K562 (cell line): ENCODE measurements at regions not wholly inside any gene's neighbourhood (a gene's known extent, or its start where the extent isn't known, plus 50 kb on each side); places are given as distances from the start of the nearest gene placed in this dataset.

ENCODE experiments used
- ATAC-seq: fragments of 200-7000 bp; cut with Tn5 transposase; 3 replicates; pipeline ENCODE4 v1.9.1; 2020; ENCODE audit warnings: moderate library complexity
- BruUV-seq: library from RNA; stranded (reverse); fragments of 400-500 nt; replicated peaks from 2 replicates; lab custom pipeline; 2021; lab: Mats Ljungman, UMichigan
- CTCF ChIA-PET: fragments of 300-600 bp; formaldehyde crosslinking; extraction: SDS; loops from one replicate; lab custom pipeline; 2021; ENCODE audit warnings: low intra/inter-chr PET ratio; lab: Yijun Ruan, JAX
- POLR2A ChIA-PET: fragments of 300-600, 350-650 bp; sonication (Branson Sonifier 250); formaldehyde crosslinking; extraction: SDS; loops from one replicate; lab custom pipeline; 2021; ENCODE audit warnings: antibody characterized with exemption, inconsistent platforms; lab: Yijun Ruan, JAX
- DNase-seq, 4 experiments: peaks; one replicate each; pipeline versions ENCODE4 v3.0.0 to v3.0.0-alpha.2; 2011 to 2018; ENCODE audit warnings: low spot score in 3 of 4, mixed read lengths in 3 of 4; ENCODE audit errors: extremely low read depth in 1 of 4
- FAIRE-seq: peaks from 2 replicates; lab custom pipeline; 2011; peaks lifted over from hg19 to GRCh38; lab: Jason Lieb, UNC
- H2AFZ ChIP-seq: 2 replicates; pipeline ENCODE4 v1.6.0; 2011; ENCODE audit warnings: low read depth, low read length, control low read depth, inconsistent platforms
- H3K27ac ChIP-seq: fragments of 200-600 bp; 3 replicates; pipeline ENCODE4 v1.8.0; 2011; ENCODE audit warnings: low read depth, mild to moderate bottlenecking, control low read depth, inconsistent platforms, low read length, moderate library complexity, mixed read lengths; ENCODE audit errors: extremely low read depth
- H3K27me3 ChIP-seq, 2 experiments: fragments of 300-600 bp in 1 of 2; 2 replicates in 1 of 2; 3 replicates in 1 of 2; pipeline versions ENCODE4 v1.6.0 to v1.8.0; 2011; ENCODE audit warnings: inconsistent platforms in 2 of 2, low read length in 2 of 2, mild to moderate bottlenecking in 1 of 2, mixed read lengths in 1 of 2, moderate library complexity in 1 of 2; ENCODE audit not compliant: control insufficient read depth in 2 of 2, insufficient read depth in 2 of 2
- H3K36me3 ChIP-seq: fragments of 300-600 bp; 3 replicates; pipeline ENCODE4 v1.8.0; 2011; ENCODE audit warnings: mild to moderate bottlenecking, low read length, inconsistent platforms; ENCODE audit not compliant: control insufficient read depth, insufficient read depth
- H3K4me1 ChIP-seq, 2 experiments: fragments of 200-600 bp in 1 of 2; replicated peaks in 1 of 2; 2 replicates in 1 of 2; 3 replicates in 1 of 2; pipeline versions ENCODE4 v1.5.1 to v1.8.0; 2011; ENCODE audit warnings: inconsistent platforms in 2 of 2, low read length in 2 of 2, mild to moderate bottlenecking in 1 of 2, mixed read lengths in 1 of 2, moderate library complexity in 1 of 2; ENCODE audit not compliant: control insufficient read depth in 2 of 2, insufficient read depth in 2 of 2
- H3K4me2 ChIP-seq: 2 replicates; pipeline ENCODE4 v1.6.1; 2011; ENCODE audit warnings: low read length, control low read depth, inconsistent platforms, mixed read lengths; ENCODE audit not compliant: insufficient read depth
- H3K4me3 ChIP-seq: fragments of 200-600 bp; sonication (generic), shearing (Covaris generic); 2 replicates; pipeline ENCODE4 v1.5.1; 2016; ENCODE audit warnings: control low read depth, inconsistent platforms
- H3K79me2 ChIP-seq: fragments of 200-600 bp; 3 replicates; pipeline ENCODE4 v1.8.0; 2011; ENCODE audit warnings: low read length, inconsistent platforms; ENCODE audit not compliant: control insufficient read depth, insufficient read depth
- H3K9ac ChIP-seq, 2 experiments: 2 replicates each; pipeline versions ENCODE4 v1.6.0 to v1.6.1; 2011; ENCODE audit warnings: low read depth in 2 of 2, low read length in 2 of 2, control low read depth in 1 of 2, inconsistent platforms in 1 of 2, mild to moderate bottlenecking in 1 of 2, mixed read lengths in 1 of 2; ENCODE audit not compliant: insufficient read depth in 1 of 2
- H3K9me1 ChIP-seq: one replicate; pipeline ENCODE4 v1.6.0; 2011; ENCODE audit warnings: inconsistent platforms, mild to moderate bottlenecking, low read length, moderate library complexity; ENCODE audit not compliant: control insufficient read depth, insufficient read depth
- H3K9me3 ChIP-seq: replicated peaks from 2 replicates; pipeline ENCODE4 v1.5.1; 2011; ENCODE audit warnings: low read depth, low read length, inconsistent platforms; ENCODE audit not compliant: control insufficient read depth, insufficient read depth
- H4K20me1 ChIP-seq: replicated peaks from 2 replicates; pipeline ENCODE4 v1.6.1; 2011; ENCODE audit warnings: low read length, inconsistent platforms, mixed read lengths; ENCODE audit not compliant: control insufficient read depth, insufficient read depth
- CBFA2T2 ChIP-seq: fragments of 450-650 bp; conservative IDR thresholded peaks from 2 replicates; pipeline ENCODE4 v1.6.1; 2017; ENCODE audit warnings: mild to moderate bottlenecking
- CTCF ChIP-seq, 3 experiments: IDR thresholded peaks in 2 of 3; conservative IDR thresholded peaks in 1 of 3; 2 replicates each; pipeline ENCODE4 v1.5.1; 2011 to 2012; ENCODE audit warnings: low read length in 3 of 3, mild to moderate bottlenecking in 3 of 3, control low read depth in 2 of 3, improper control_type of control experiment in 1 of 3, inconsistent platforms in 1 of 3, low read depth in 1 of 3, mixed read lengths in 1 of 3, moderate library complexity in 1 of 3; ENCODE audit not compliant: insufficient read depth in 2 of 3
- ETV1 ChIP-seq: fragments of 450-650 bp; conservative IDR thresholded peaks from 2 replicates; pipeline ENCODE4 v1.6.1; 2016; ENCODE audit warnings: missing genetic modification characterization, control low read depth, low read depth, missing compliant biosample characterization
- HLTF ChIP-seq: fragments of 450-650 bp; IDR thresholded peaks from 2 replicates; pipeline ENCODE4 v1.6.1; 2016
- SNRNP70 ChIP-seq: fragments of 200-400 bp; formaldehyde crosslinking; optimal IDR thresholded peaks from 2 replicates; pipeline ENCODE3; 2017; ENCODE audit warnings: low read depth, low read length
- ZBTB49 ChIP-seq: sonication (generic); formaldehyde crosslinking; IDR thresholded peaks from 2 replicates; pipeline ENCODE4 v1.8.0; 2022; ENCODE audit warnings: missing genetic modification reagents, mild to moderate bottlenecking, borderline replicate concordance
- ZKSCAN8 ChIP-seq: fragments of 200-800 bp; sonication (Bioruptor generic); IDR thresholded peaks from 2 replicates; pipeline ENCODE4 v1.6.1; 2016; ENCODE audit warnings: missing genetic modification characterization, missing compliant biosample characterization
- ZNF764 ChIP-seq: fragments of 250-450 bp; sonication (Bioruptor Pico); IDR thresholded peaks from 2 replicates; pipeline ENCODE4 v1.4.0; 2020; ENCODE audit warnings: low read depth, mild to moderate bottlenecking, moderate library complexity
- ZSCAN32 ChIP-seq: fragments of 450-650 bp; formaldehyde crosslinking; IDR thresholded peaks from 2 replicates; pipeline ENCODE4 v1.4.0; 2020; ENCODE audit warnings: mild to moderate bottlenecking, moderate library complexity
- WGBS: fragments of 100-300 bp; shearing (Covaris generic); methylation state at CpG from one replicate; pipeline ENCODE4 v1.1.6; 2016; ENCODE audit warnings: low coverage, mixed read lengths; ENCODE audit not compliant: insufficient coverage; ENCODE audit errors: missing lambda C conversion rate; 5-methylcytosine and 5-hydroxymethylcytosine counted together
- in situ Hi-C: fragments of 300-500 bp; cut with MboI; formaldehyde crosslinking; loops from 4 replicates; pipeline ENCODE4 v1.15.0; 2018; ENCODE audit warnings: inconsistent platforms, mixed read lengths
- intact Hi-C: fragments of 100-400 bp; cut with micrococcal nuclease; formaldehyde crosslinking; loops from 2 replicates; pipeline ENCODE4 v1.14.2; 2022
- TF ChIP-seq, protein P1 (sequence below): fragments of 250-450 bp; sonication (Bioruptor Pico); IDR thresholded peaks from 2 replicates; pipeline ENCODE4 v1.5.0; 2022; ENCODE audit warnings: mild to moderate bottlenecking
- TF ChIP-seq, protein P2 (sequence below): fragments of 450-650 bp; IDR thresholded peaks from 2 replicates; pipeline ENCODE4 v1.6.1; 2016; ENCODE audit warnings: missing biosample characterization, missing genetic modification characterization
- TF ChIP-seq, protein P3 (sequence below): sonication (generic); formaldehyde crosslinking; IDR thresholded peaks from 2 replicates; pipeline ENCODE4 v1.8.1; 2023; ENCODE audit warnings: mild to moderate bottlenecking, missing genetic modification reagents

DNA sequence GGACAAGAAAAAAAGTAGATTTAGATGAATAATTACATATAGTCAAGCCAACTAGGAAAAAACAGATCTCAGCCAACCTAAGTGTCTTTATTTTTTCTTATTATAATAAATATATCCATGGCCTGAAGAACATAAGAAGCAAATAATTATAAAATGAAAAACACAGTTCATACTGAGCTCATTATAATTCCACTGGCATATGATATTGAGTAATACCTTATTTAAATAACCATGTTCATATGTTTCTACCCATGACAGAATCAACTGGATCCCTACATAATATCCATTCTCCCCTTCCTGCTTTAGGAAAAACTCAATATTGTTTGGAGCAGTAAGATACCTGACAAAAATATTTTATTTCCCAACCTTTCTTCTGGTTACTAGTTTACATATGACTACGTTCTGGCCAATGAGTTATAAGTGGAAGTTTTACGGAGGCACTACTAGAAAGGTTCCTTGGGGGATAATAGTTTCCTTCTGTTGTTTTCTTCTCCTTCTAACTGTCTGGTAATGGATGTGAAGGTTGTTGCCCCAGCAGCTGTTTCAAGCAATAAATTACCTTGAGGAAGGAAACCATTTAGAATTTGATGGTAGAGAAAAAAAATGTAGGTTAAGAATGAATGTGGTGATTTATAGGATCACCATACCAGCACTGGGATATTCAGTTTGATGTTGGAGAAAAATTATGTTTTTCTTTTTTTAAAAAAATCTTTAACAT is 184.1 kb upstream of the MBNL1 start:
- no peaks in the 10 kb centered on the region for H3K36me3 ChIP-seq
- no peaks in the 10 kb centered on the region for H3K9me1 ChIP-seq
- no peak overlapping the region for H3K4me3 ChIP-seq
- 55% methylated on average over 2 of the region's 2 CpGs for WGBS
- CTCF ChIA-PET: no interaction called here
- peaks cover 3% of the 10 kb centered on the region; the same call in 1 of the 2 replicates for H3K9me3 ChIP-seq
- POLR2A ChIA-PET: no interaction called here
- H3K4me1 ChIP-seq: no peaks in the 10 kb centered on the region
- no TSS peak for BruUV-seq
- no peak overlapping the region for H3K4me2 ChIP-seq
- ATAC-seq (no peak), DNase-seq (no peak), FAIRE-seq (no peak)
- no peak overlapping the region for H3K9ac ChIP-seq
- no peaks in the 10 kb centered on the region for H4K20me1 ChIP-seq
- no peaks in the 10 kb centered on the region for H3K27me3 ChIP-seq
- no peak overlapping the region for H2AFZ ChIP-seq
- intact Hi-C loops (no loop called here), in situ Hi-C loops (no loop called here)
- no peaks in the 10 kb centered on the region for H3K79me2 ChIP-seq
- H3K27ac ChIP-seq: no peak overlapping the region
- TF ChIP-seq ZBTB49 (CRISPR knock-in tag): no peak
- TF ChIP-seq HLTF: no peak
- no peak for TF ChIP-seq ZKSCAN8 (CRISPR knock-in tag)
- TF ChIP-seq ZNF764 (CRISPR knock-in tag): no peak
- TF ChIP-seq, protein P1, sequence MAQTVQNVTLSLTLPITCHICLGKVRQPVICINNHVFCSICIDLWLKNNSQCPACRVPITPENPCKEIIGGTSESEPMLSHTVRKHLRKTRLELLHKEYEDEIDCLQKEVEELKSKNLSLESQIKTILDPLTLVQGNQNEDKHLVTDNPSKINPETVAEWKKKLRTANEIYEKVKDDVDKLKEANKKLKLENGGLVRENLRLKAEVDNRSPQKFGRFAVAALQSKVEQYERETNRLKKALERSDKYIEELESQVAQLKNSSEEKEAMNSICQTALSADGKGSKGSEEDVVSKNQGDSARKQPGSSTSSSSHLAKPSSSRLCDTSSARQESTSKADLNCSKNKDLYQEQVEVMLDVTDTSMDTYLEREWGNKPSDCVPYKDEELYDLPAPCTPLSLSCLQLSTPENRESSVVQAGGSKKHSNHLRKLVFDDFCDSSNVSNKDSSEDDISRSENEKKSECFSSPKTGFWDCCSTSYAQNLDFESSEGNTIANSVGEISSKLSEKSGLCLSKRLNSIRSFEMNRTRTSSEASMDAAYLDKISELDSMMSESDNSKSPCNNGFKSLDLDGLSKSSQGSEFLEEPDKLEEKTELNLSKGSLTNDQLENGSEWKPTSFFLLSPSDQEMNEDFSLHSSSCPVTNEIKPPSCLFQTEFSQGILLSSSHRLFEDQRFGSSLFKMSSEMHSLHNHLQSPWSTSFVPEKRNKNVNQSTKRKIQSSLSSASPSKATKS (CRISPR knock-in tag): no peak
- TF ChIP-seq, protein P2, sequence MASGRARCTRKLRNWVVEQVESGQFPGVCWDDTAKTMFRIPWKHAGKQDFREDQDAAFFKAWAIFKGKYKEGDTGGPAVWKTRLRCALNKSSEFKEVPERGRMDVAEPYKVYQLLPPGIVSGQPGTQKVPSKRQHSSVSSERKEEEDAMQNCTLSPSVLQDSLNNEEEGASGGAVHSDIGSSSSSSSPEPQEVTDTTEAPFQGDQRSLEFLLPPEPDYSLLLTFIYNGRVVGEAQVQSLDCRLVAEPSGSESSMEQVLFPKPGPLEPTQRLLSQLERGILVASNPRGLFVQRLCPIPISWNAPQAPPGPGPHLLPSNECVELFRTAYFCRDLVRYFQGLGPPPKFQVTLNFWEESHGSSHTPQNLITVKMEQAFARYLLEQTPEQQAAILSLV: no peak
- no peak for TF ChIP-seq SNRNP70
- no peak for TF ChIP-seq CBFA2T2
- TF ChIP-seq, protein P3, sequence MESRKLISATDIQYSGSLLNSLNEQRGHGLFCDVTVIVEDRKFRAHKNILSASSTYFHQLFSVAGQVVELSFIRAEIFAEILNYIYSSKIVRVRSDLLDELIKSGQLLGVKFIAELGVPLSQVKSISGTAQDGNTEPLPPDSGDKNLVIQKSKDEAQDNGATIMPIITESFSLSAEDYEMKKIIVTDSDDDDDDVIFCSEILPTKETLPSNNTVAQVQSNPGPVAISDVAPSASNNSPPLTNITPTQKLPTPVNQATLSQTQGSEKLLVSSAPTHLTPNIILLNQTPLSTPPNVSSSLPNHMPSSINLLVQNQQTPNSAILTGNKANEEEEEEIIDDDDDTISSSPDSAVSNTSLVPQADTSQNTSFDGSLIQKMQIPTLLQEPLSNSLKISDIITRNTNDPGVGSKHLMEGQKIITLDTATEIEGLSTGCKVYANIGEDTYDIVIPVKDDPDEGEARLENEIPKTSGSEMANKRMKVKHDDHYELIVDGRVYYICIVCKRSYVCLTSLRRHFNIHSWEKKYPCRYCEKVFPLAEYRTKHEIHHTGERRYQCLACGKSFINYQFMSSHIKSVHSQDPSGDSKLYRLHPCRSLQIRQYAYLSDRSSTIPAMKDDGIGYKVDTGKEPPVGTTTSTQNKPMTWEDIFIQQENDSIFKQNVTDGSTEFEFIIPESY: no peak
- no peak for TF ChIP-seq ZSCAN32 (CRISPR knock-in tag)
- TF ChIP-seq ETV1 (tag): no peak
- TF ChIP-seq CTCF (IDR thresholded peaks at IDR 0.05 in 2 of 3, conservative IDR thresholded peaks at IDR 0.05 in 1 of 3; ENCODE audit: insufficient read depth in 2 of 3, low read depth in 1 of 3, low read length in 3 of 3): no peak
